H1 (cell line): ENCODE measurements at regions not wholly inside any gene's neighbourhood (a gene's known extent, or its start where the extent isn't known, plus 50 kb on each side); places are given as distances from the start of the nearest gene placed in this dataset.

ENCODE experiments used
- CTCF ChIA-PET: fragments of 300-600 bp; sonication (Branson Sonifier 250); formaldehyde crosslinking; loops from one replicate; lab custom pipeline; 2021; ENCODE audit not compliant: partially characterized antibody; lab: Charles Lee
- POLR2A ChIA-PET: fragments of 300-600 bp; sonication (Branson Sonifier 250); formaldehyde crosslinking; loops from one replicate; lab custom pipeline; 2021; ENCODE audit warnings: inconsistent platforms; ENCODE audit not compliant: partially characterized antibody; lab: Charles Lee
- DNase-seq, 2 experiments: peaks; one replicate each; pipeline versions ENCODE4 v3.0.0 to v3.0.0-alpha.2; 2010 to 2022; ENCODE audit warnings: low spot score in 2 of 2, low read depth in 1 of 2, mixed read lengths in 1 of 2
- FAIRE-seq: peaks from 2 replicates; lab custom pipeline; 2011; peaks lifted over from hg19 to GRCh38; lab: Jason Lieb, UNC
- H2AFZ ChIP-seq: 2 replicates; pipeline ENCODE4 v1.8.1; 2012; ENCODE audit warnings: low read length, inconsistent platforms
- H2AK5ac ChIP-seq: 2 replicates; pipeline ENCODE4 v1.6.1; 2013; ENCODE audit warnings: low read depth, low read length
- H2BK120ac ChIP-seq: replicated peaks from 2 replicates; pipeline ENCODE3; 2013; ENCODE audit warnings: low read depth, low read length, inconsistent platforms
- H2BK12ac ChIP-seq: 2 replicates; pipeline ENCODE4 v1.6.1; 2013; ENCODE audit warnings: low read depth, low read length
- H2BK15ac ChIP-seq: 2 replicates; pipeline ENCODE4 v1.6.1; 2013; ENCODE audit warnings: low read length
- H2BK20ac ChIP-seq: 2 replicates; pipeline ENCODE4 v1.6.1; 2013; ENCODE audit warnings: low read length
- H2BK5ac ChIP-seq: 2 replicates; pipeline ENCODE4 v1.6.1; 2013; ENCODE audit warnings: low read depth, low read length
- H3K14ac ChIP-seq: 2 replicates; pipeline ENCODE4 v1.6.1; 2013; ENCODE audit warnings: inconsistent platforms; ENCODE audit not compliant: insufficient read length
- H3K18ac ChIP-seq: 2 replicates; pipeline ENCODE4 v1.6.1; 2013; ENCODE audit warnings: low read length; ENCODE audit errors: extremely low read depth
- H3K23ac ChIP-seq: 2 replicates; pipeline ENCODE4 v1.6.1; 2013; ENCODE audit warnings: inconsistent platforms; ENCODE audit not compliant: insufficient read length
- H3K23me2 ChIP-seq: 2 replicates; pipeline ENCODE4 v1.6.1; 2013; ENCODE audit warnings: low read depth, low read length
- H3K27ac ChIP-seq: 2 replicates; pipeline ENCODE4 v1.6.1; 2011; ENCODE audit warnings: low read depth, low read length, inconsistent platforms
- H3K27me3 ChIP-seq, 4 experiments: replicated peaks in 1 of 4; 1 replicate in 1 of 4; 2 replicates in 3 of 4; pipeline versions ENCODE4 v1.6.1 to v1.8.1; 2011 to 2013; ENCODE audit warnings: low read length in 3 of 4, mild to moderate bottlenecking in 3 of 4, inconsistent platforms in 2 of 4, mixed read lengths in 2 of 4, moderate library complexity in 1 of 4; ENCODE audit not compliant: control insufficient read depth in 3 of 4, insufficient read depth in 3 of 4; ENCODE audit errors: extremely low read depth in 1 of 4
- H3K36me3 ChIP-seq, 4 experiments: 2 replicates each; pipeline versions ENCODE4 v1.6.1 to v1.8.1; 2011 to 2013; ENCODE audit warnings: mild to moderate bottlenecking in 4 of 4, low read length in 3 of 4, moderate library complexity in 2 of 4, control low read depth in 1 of 4, inconsistent platforms in 1 of 4; ENCODE audit not compliant: insufficient read depth in 4 of 4, control insufficient read depth in 2 of 4
- H3K4ac ChIP-seq: replicated peaks from 2 replicates; pipeline ENCODE3; 2013; ENCODE audit warnings: low read length, low read depth, mixed read lengths, inconsistent platforms; ENCODE audit not compliant: insufficient read length
- H3K4me1 ChIP-seq, 4 experiments: replicated peaks in 1 of 4; 1 replicate in 1 of 4; 2 replicates in 3 of 4; pipeline versions ENCODE4 v1.6.1 to v1.8.1; 2011 to 2013; ENCODE audit warnings: low read length in 3 of 4, inconsistent platforms in 2 of 4, mixed read lengths in 1 of 4; ENCODE audit not compliant: insufficient read depth in 4 of 4, control insufficient read depth in 3 of 4
- H3K4me2 ChIP-seq, 2 experiments: 2 replicates each; pipeline versions ENCODE4 v1.6.1 to v1.8.1; 2011 to 2013; ENCODE audit warnings: low read depth in 2 of 2, low read length in 2 of 2, control low read depth in 1 of 2, inconsistent platforms in 1 of 2, mild to moderate bottlenecking in 1 of 2; ENCODE audit not compliant: insufficient read depth in 1 of 2
- H3K4me3 ChIP-seq, 4 experiments: fragments of 200-600, 300-600 bp in 1 of 4; sonication (generic), shearing (Covaris generic), sonication (Bioruptor Twin) in 1 of 4; 2 replicates each; pipeline versions ENCODE4 v1.5.1 to v1.8.1; 2011 to 2016; ENCODE audit warnings: low read length in 4 of 4, low read depth in 3 of 4, control low read depth in 2 of 4, inconsistent platforms in 2 of 4, mild to moderate bottlenecking in 2 of 4, mixed read lengths in 1 of 4, moderate library complexity in 1 of 4; ENCODE audit not compliant: insufficient read depth in 2 of 4; ENCODE audit errors: extremely low read depth in 1 of 4
- H3K56ac ChIP-seq: replicated peaks from 2 replicates; pipeline ENCODE3; 2013; ENCODE audit warnings: low read depth, mild to moderate bottlenecking, mixed read lengths, low read length, inconsistent platforms; ENCODE audit not compliant: insufficient read length
- H3K79me1 ChIP-seq: 2 replicates; pipeline ENCODE4 v1.6.1; 2013; ENCODE audit warnings: low read depth, low read length, control low read depth
- H3K79me2 ChIP-seq, 2 experiments: 2 replicates each; pipeline versions ENCODE4 v1.6.1 to v1.8.1; 2012 to 2013; ENCODE audit warnings: low read length in 2 of 2, mild to moderate bottlenecking in 2 of 2, inconsistent platforms in 1 of 2; ENCODE audit not compliant: insufficient read depth in 2 of 2, control insufficient read depth in 1 of 2
- H3K9ac ChIP-seq, 4 experiments: replicated peaks in 1 of 4; 1 replicate in 1 of 4; 2 replicates in 3 of 4; pipeline versions ENCODE4 v1.6.1 to v1.8.1; 2011 to 2013; ENCODE audit warnings: low read depth in 3 of 4, low read length in 3 of 4, control low read depth in 2 of 4, mild to moderate bottlenecking in 2 of 4, moderate library complexity in 2 of 4, inconsistent platforms in 1 of 4; ENCODE audit errors: extremely low read depth in 1 of 4
- H3K9me3 ChIP-seq, 2 experiments: 2 replicates each; pipeline versions ENCODE4 v1.6.1 to v1.8.1; 2012 to 2013; ENCODE audit warnings: mild to moderate bottlenecking in 2 of 2, moderate library complexity in 2 of 2, control low read depth in 1 of 2, inconsistent platforms in 1 of 2, low read depth in 1 of 2, low read length in 1 of 2, mixed read lengths in 1 of 2; ENCODE audit not compliant: insufficient read depth in 2 of 2
- H4K20me1 ChIP-seq, 2 experiments: replicated peaks in 1 of 2; 2 replicates each; pipeline versions ENCODE3 to v1.8.1; 2011 to 2013; ENCODE audit warnings: inconsistent platforms in 2 of 2, low read length in 2 of 2, mild to moderate bottlenecking in 1 of 2; ENCODE audit not compliant: insufficient read depth in 2 of 2, control insufficient read depth in 1 of 2
- H4K5ac ChIP-seq: 2 replicates; pipeline ENCODE4 v1.6.1; 2013; ENCODE audit warnings: low read length, low read depth, mixed read lengths, inconsistent platforms; ENCODE audit not compliant: insufficient read length
- H4K8ac ChIP-seq: 2 replicates; pipeline ENCODE4 v1.8.0; 2013; ENCODE audit warnings: mild to moderate bottlenecking, moderate library complexity, low read length, inconsistent platforms; ENCODE audit not compliant: insufficient read depth; ENCODE audit errors: extremely low read depth
- H4K91ac ChIP-seq: replicated peaks from 2 replicates; pipeline ENCODE3; 2013; ENCODE audit warnings: low read length, mixed read lengths, inconsistent platforms; ENCODE audit not compliant: insufficient read length
- BCL11A ChIP-seq, 2 experiments: IDR thresholded peaks; one replicate each; pipeline ENCODE4 v1.6.1; 2011; ENCODE audit warnings: low read depth in 2 of 2, low read length in 2 of 2, mild to moderate bottlenecking in 2 of 2
- CBX8 ChIP-seq: fragments of 300-800, 300-1000 bp; sonication (generic); IDR thresholded peaks from 2 replicates; pipeline ENCODE4 v1.7.1; 2016; ENCODE audit warnings: low read depth, low read length, borderline replicate concordance
- CHD2 ChIP-seq: IDR thresholded peaks from 2 replicates; pipeline ENCODE4 v1.6.1; 2012; ENCODE audit warnings: low read length, improper control_type of control experiment
- HDAC2 ChIP-seq, 2 experiments: fragments of 300-600 bp in 1 of 2; sonication (generic) in 1 of 2; IDR thresholded peaks; 2 replicates each; pipeline ENCODE4 v1.6.1; 2011 to 2012; ENCODE audit warnings: low read depth in 2 of 2, low read length in 2 of 2, mild to moderate bottlenecking in 2 of 2, moderate library complexity in 2 of 2, borderline replicate concordance in 1 of 2, inconsistent platforms in 1 of 2
- KDM1A ChIP-seq: fragments of 200-600, 300-600 bp; sonication (generic); IDR thresholded peaks from 2 replicates; pipeline ENCODE4 v1.7.1; 2016; ENCODE audit warnings: mild to moderate bottlenecking, low read length, borderline replicate concordance
- POLR2A ChIP-seq, 2 experiments: IDR thresholded peaks; 1 replicate in 1 of 2; 2 replicates in 1 of 2; pipeline ENCODE4 v1.6.1; 2011; ENCODE audit warnings: low read depth in 2 of 2, low read length in 2 of 2, mild to moderate bottlenecking in 2 of 2; ENCODE audit errors: control extremely low read depth in 1 of 2
- RAD21 ChIP-seq, 2 experiments: IDR thresholded peaks in 1 of 2; conservative IDR thresholded peaks in 1 of 2; 2 replicates each; pipeline ENCODE4 v1.6.1; 2011; ENCODE audit warnings: low read depth in 2 of 2, low read length in 2 of 2, improper control_type of control experiment in 1 of 2, inconsistent platforms in 1 of 2, mild to moderate bottlenecking in 1 of 2, moderate library complexity in 1 of 2
- RXRA ChIP-seq: IDR thresholded peaks from 2 replicates; pipeline ENCODE4 v1.6.1; 2011; ENCODE audit warnings: low read depth, mild to moderate bottlenecking, low read length, moderate library complexity; ENCODE audit not compliant: insufficient read depth
- SP4 ChIP-seq: IDR thresholded peaks from 2 replicates; pipeline ENCODE4 v1.6.1; 2012; ENCODE audit warnings: low read length, inconsistent platforms
- SUZ12 ChIP-seq: fragments of 200-600 bp; sonication (generic); IDR thresholded peaks from 2 replicates; pipeline ENCODE4 v1.6.1; 2012; ENCODE audit warnings: mild to moderate bottlenecking, inconsistent platforms, low read length, moderate library complexity, mixed read lengths
- TAF7 ChIP-seq: optimal IDR thresholded peaks from 2 replicates; pipeline ENCODE3; 2011; ENCODE audit warnings: low read depth, mild to moderate bottlenecking, inconsistent platforms, low read length, moderate library complexity, borderline replicate concordance
- WGBS, 2 experiments: shearing (Covaris generic) in 1 of 2; methylation state at CpG; one replicate each; pipeline versions ENCODE4 v1.1.6 to v1.1.7; 2013 to 2015; ENCODE audit warnings: low lambda C conversion rate in 2 of 2, mixed read lengths in 2 of 2, inconsistent platforms in 1 of 2, low coverage in 1 of 2, missing lambda C conversion rate in 1 of 2; ENCODE audit not compliant: insufficient replicate concordance in 2 of 2, insufficient coverage in 1 of 2, insufficient read length in 1 of 2; ENCODE audit errors: extremely low coverage in 1 of 2, missing lambda C conversion rate in 1 of 2; 5-methylcytosine and 5-hydroxymethylcytosine counted together

DNA sequence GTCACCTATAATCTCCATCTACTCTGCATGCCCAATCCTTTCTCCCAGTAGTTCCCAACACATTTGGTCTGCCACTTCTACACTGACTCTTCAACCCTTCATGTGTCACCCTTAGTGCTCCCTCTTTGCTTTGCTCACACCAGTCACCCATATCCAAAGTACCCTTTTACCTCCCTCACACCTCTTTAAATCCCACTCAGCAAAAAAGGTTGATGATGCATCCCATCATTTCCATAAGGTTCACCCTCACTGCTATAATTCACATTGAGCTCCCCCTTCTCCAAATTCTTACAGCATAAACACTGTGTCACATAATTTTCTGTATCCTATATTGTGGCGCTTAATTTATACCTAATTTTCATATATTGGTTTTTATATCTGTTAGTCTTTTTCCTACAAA, 83.8 kb upstream of the ATP1B1 start:
- no peak overlapping the region for H2BK15ac ChIP-seq
- H3K79me2 ChIP-seq: no peaks in the 10 kb centered on the region
- no peak overlapping the region for H4K8ac ChIP-seq
- ChIA-PET POLR2A (no interaction called here), CTCF (no interaction called here)
- H3K23ac ChIP-seq: no peak overlapping the region
- no peak overlapping the region for H3K4me2 ChIP-seq
- no peaks in the 10 kb centered on the region for H3K23me2 ChIP-seq
- H3K79me1 ChIP-seq: no peaks in the 10 kb centered on the region
- FAIRE-seq (no peak), DNase-seq (no peak)
- no peak overlapping the region for H3K9ac ChIP-seq
- no peak overlapping the region for H4K91ac ChIP-seq
- H3K27ac ChIP-seq: no peak overlapping the region
- no peaks in the 10 kb centered on the region for H3K36me3 ChIP-seq
- no peak overlapping the region for H2BK12ac ChIP-seq
- 96% methylated on average over 1 of the region's 1 CpG; no CpG with 5 or more reads in 1 of the 2 experiments for WGBS, 2 experiments
- no peaks in the 10 kb centered on the region; a peak in 1 of 7 replicates for H3K27me3 ChIP-seq
- H2BK5ac ChIP-seq: no peak overlapping the region
- H2BK120ac ChIP-seq: no peak overlapping the region
- no peak overlapping the region for H3K4me3 ChIP-seq
- no peak overlapping the region for H4K5ac ChIP-seq
- H3K18ac ChIP-seq: no peak overlapping the region
- H3K56ac ChIP-seq: no peak overlapping the region
- no peak for TF ChIP-seq RXRA
- TF ChIP-seq HDAC2 (IDR thresholded peaks at IDR 0.05; ENCODE audit: borderline replicate concordance in 1 of 2, low read depth in 2 of 2, low read length in 2 of 2): no peak
- no peak for TF ChIP-seq CHD2
- no peak for TF ChIP-seq SUZ12
- no peak for TF ChIP-seq KDM1A
- TF ChIP-seq RAD21 (IDR thresholded peaks at IDR 0.05 in 1 of 2, conservative IDR thresholded peaks at IDR 0.05 in 1 of 2; ENCODE audit: low read depth in 2 of 2, low read length in 2 of 2): no peak
- TF ChIP-seq TAF7: no peak
- TF ChIP-seq BCL11A (IDR thresholded peaks at IDR 0.05; ENCODE audit: low read depth in 2 of 2, low read length in 2 of 2): no peak
- TF ChIP-seq CBX8: no peak
- no peak for TF ChIP-seq SP4
- TF ChIP-seq POLR2A (IDR thresholded peaks at IDR 0.05; ENCODE audit: control extremely low read depth in 1 of 2, low read depth in 2 of 2, low read length in 2 of 2): no peak
- no peak overlapping the region for H3K4ac ChIP-seq
- H3K14ac ChIP-seq: no peak overlapping the region
- H3K4me1 ChIP-seq: no peaks in the 10 kb centered on the region
- no peak overlapping the region for H2BK20ac ChIP-seq
- no peaks in the 10 kb centered on the region for H4K20me1 ChIP-seq
- H2AFZ ChIP-seq: no peak overlapping the region
- no peaks in the 10 kb centered on the region for H3K9me3 ChIP-seq
- no peak overlapping the region for H2AK5ac ChIP-seq
